Bronchial epithelial cell (primary cell): ENCODE measurements at regions not wholly inside any gene's neighbourhood (a gene's known extent, or its start where the extent isn't known, plus 50 kb on each side); places are given as distances from the start of the nearest gene placed in this dataset.

Experiments
- DNase-seq: peaks from one replicate; pipeline ENCODE4 v3.0.0-alpha.2; 2010; ENCODE audit warnings: low read depth
- FAIRE-seq: peaks from 2 replicates; lab custom pipeline; 2011; peaks lifted over from hg19 to GRCh38; lab: Jason Lieb, UNC
- H3K27me3 ChIP-seq: 2 replicates; pipeline ENCODE4 v1.5.1; 2011; ENCODE audit warnings: low read length; ENCODE audit not compliant: control insufficient read depth, insufficient read depth
- H3K36me3 ChIP-seq: 2 replicates; pipeline ENCODE4 v1.5.1; 2011; ENCODE audit warnings: low read length; ENCODE audit not compliant: control insufficient read depth, insufficient read depth
- H3K4me3 ChIP-seq: 2 replicates; pipeline ENCODE4 v1.5.1; 2011; ENCODE audit warnings: mild to moderate bottlenecking, low read depth, low read length, control low read depth
- TF ChIP-seq, protein P1 (sequence below): IDR thresholded peaks from 2 replicates; pipeline ENCODE4 v1.5.1; 2011; ENCODE audit warnings: mild to moderate bottlenecking, moderate library complexity, low read length, control low read depth, inconsistent platforms; ENCODE audit not compliant: insufficient read depth, severe bottlenecking

DNA sequence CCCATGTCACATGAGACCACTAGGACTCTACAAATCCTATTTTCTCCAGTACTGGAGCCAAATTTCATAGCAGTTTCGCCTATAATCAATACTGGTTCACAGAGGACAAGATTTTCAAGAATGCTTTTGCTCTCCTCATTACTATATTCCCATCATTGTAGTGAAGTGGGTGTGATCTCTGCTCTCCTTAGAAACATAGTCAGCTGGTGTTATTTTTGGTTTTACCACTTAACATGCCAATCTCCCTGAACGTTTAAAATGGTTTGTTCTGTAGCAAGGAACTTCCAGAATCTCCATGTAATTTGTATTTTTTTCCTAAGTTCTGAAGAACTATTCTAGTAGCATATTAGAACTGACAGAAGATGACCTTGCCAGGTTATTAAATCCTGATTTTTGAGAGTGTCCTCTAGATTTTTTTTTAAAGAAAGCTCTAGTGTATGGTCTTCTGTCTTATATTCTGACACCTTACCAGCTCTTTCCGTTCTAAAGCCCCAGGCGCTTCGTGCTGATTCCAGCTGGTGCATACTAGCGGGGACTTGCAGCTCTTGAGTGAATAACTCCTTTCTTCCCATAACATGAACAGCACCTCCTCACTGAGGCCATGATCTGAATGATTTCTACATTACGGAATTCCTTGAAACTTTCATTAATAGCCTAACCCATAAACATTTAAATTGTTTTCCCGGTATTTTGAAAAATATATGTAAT, 1372.9 kb downstream of the TECRL start:
- Histone ChIP-seq H3K27me3 (no peaks in the 10 kb centered on the region), H3K4me3 (no peak overlapping the region), H3K36me3 (no peaks in the 10 kb centered on the region)
- TF ChIP-seq, protein P1, sequence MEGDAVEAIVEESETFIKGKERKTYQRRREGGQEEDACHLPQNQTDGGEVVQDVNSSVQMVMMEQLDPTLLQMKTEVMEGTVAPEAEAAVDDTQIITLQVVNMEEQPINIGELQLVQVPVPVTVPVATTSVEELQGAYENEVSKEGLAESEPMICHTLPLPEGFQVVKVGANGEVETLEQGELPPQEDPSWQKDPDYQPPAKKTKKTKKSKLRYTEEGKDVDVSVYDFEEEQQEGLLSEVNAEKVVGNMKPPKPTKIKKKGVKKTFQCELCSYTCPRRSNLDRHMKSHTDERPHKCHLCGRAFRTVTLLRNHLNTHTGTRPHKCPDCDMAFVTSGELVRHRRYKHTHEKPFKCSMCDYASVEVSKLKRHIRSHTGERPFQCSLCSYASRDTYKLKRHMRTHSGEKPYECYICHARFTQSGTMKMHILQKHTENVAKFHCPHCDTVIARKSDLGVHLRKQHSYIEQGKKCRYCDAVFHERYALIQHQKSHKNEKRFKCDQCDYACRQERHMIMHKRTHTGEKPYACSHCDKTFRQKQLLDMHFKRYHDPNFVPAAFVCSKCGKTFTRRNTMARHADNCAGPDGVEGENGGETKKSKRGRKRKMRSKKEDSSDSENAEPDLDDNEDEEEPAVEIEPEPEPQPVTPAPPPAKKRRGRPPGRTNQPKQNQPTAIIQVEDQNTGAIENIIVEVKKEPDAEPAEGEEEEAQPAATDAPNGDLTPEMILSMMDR, result no peak
- FAIRE-seq (no peak), DNase-seq (no peak)

DNA sequence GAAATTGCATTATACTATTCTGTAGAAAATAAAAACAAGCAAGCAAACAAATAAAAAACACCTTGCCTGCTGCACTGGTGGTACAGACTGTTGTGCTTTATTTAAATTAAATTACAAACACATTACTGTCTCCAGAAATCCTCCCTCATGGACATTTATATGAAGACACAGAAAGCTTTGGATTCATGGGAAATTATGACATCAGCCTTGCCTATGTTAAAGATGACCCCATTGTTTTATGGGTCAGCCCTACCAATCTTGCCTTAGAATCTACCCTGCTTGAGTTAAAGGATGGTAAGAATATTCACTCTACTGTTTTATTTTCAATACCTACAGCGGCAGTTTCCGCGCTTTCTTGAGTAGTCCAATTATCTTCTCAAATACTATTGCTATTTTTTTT, 1379.9 kb downstream of the TECRL start:
- H3K36me3 ChIP-seq, result no peaks in the 10 kb centered on the region
- FAIRE-seq (no peak), DNase-seq (no peak)
- H3K4me3 ChIP-seq, result no peak overlapping the region
- TF ChIP-seq, protein P1, result no peak
- no peaks in the 10 kb centered on the region for H3K27me3 ChIP-seq

DNA sequence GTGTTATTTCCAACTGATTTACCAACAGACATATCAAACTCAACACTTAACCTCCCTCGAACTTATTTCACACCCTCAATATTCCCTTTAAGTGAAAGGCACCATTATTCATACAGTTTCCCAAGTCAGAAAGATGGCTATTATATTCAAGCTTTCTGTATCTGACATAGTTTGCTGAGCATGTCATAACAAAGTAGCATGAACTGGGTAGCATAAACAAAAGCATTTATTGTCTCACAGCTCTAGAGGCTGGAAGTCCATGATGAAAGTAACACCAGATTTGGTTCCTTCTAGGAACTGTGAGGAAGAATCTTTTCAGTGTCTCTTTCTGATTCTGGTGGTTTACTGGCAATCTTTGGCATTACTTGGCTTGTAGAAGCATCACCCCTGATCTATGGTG, 1388.6 kb downstream of the TECRL start:
- TF ChIP-seq, protein P1, result no peak
- no peaks in the 10 kb centered on the region for H3K27me3 ChIP-seq
- no peak overlapping the region for H3K4me3 ChIP-seq
- H3K36me3 ChIP-seq, result no peaks in the 10 kb centered on the region
- FAIRE-seq (no peak), DNase-seq (no peak)

DNA sequence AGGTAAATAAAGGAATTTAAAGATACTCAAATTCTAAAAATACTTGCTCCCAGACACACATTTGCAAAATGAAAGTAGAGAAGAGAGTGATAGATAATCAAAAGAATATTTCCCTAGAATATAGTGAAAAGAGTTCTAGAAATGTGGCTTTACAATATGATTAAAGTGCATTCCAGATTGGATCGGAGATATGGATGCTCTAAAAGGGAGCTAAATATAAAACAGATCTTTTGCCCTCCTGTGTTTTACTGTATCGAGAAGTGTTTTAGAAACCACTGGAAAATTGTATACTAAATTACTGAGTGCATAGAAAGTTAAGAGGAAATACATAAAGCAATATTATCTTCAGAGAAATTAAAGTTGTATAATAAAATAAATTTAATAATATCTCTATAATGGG, 1392.0 kb downstream of the TECRL start:
- FAIRE-seq (no peak), DNase-seq (no peak)
- no peaks in the 10 kb centered on the region for H3K36me3 ChIP-seq
- H3K4me3 ChIP-seq, result no peak overlapping the region
- H3K27me3 ChIP-seq, result no peaks in the 10 kb centered on the region
- TF ChIP-seq, protein P1, result no peak

DNA sequence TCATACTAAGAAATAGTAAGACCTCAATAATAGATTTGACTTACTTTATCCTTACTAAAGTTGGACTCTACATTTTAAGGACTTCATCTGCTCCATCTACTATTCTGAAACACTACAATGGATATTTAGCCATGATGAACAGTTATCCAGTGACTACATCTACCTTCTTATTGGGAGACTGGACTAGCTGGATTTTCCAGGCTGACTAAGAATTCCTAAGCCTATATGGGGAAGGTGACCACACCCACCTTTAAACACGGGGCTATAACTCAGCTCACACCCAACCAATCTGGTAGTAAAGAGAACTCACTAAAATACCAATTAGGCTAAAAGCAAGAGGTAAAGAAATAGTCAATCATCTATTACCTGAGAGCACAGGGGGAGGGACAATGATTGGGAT, 1438.4 kb downstream of the TECRL start:
- DNase-seq, result peak; percentile 2
- Histone ChIP-seq H3K4me3 (no peak overlapping the region), H3K27me3 (no peaks in the 10 kb centered on the region), H3K36me3 (no peaks in the 10 kb centered on the region)
- no peak for FAIRE-seq
- TF ChIP-seq, protein P1, result no peak

DNA sequence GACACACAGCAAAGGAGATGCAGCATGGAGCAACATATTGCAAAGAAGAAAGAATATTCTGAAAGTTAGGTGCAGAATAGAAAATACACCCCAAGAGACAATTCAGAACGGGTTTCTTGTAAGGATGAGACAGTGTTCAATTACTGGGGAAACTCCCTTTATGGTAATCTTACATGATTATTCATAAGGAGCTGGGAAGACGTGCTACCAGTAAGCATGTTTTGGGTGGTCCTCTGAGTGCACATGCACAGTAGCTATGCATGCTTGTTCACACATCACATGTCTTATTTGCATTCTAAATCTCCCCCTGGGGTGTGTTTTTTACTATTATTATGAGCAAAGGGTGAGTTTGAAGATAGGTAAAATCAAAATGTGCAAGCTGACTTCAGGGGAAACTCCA, 1448.8 kb downstream of the TECRL start:
- no peaks in the 10 kb centered on the region for H3K36me3 ChIP-seq
- TF ChIP-seq, protein P1, result no peak
- FAIRE-seq (no peak), DNase-seq (no peak)
- H3K4me3 ChIP-seq, result no peak overlapping the region
- H3K27me3 ChIP-seq, result no peaks in the 10 kb centered on the region
